Activated naive CD8-positive, alpha-beta T cell (primary cell): ENCODE measurements at regions not wholly inside any gene's neighbourhood (a gene's known extent, or its start where the extent isn't known, plus 50 kb on each side); places are given as distances from the start of the nearest gene placed in this dataset.

Experiments
- H3K27ac Mint-ChIP-seq: one replicate; pipeline ENCODE4 v1.8.0; 2021; ENCODE audit warnings: mixed read lengths
- H3K27me3 Mint-ChIP-seq: one replicate; pipeline ENCODE4 v1.8.0; 2021; ENCODE audit warnings: mixed read lengths
- H3K36me3 Mint-ChIP-seq: one replicate; pipeline ENCODE4 v1.8.0; 2021; ENCODE audit warnings: mixed read lengths
- H3K4me1 Mint-ChIP-seq: one replicate; pipeline ENCODE4 v1.8.0; 2021; ENCODE audit warnings: low read depth, mixed read lengths
- H3K4me3 Mint-ChIP-seq: one replicate; pipeline ENCODE4 v1.8.0; 2021; ENCODE audit warnings: mild to moderate bottlenecking, mixed read lengths
- H3K9me3 Mint-ChIP-seq: one replicate; pipeline ENCODE4 v1.8.0; 2021; ENCODE audit warnings: low read depth, mixed read lengths

- Mint-ChIP-seq H3K9me3 (no peaks in the 10 kb centered on the region), H3K4me3 (no peak overlapping the region), H3K27me3 (peaks cover 22% of the 10 kb centered on the region), H3K27ac (no peak overlapping the region), H3K4me1 (peaks cover 16% of the 10 kb centered on the region), H3K36me3 (no peaks in the 10 kb centered on the region)
Observed at GRCh38 chr3:194205675-194206133, 69.8 kb downstream of the HES1 start.

GRCh38 chr3:194206320-194206719, 70.4 kb downstream of the HES1 start:
- H3K27ac Mint-ChIP-seq, result no peak overlapping the region
- H3K4me3 Mint-ChIP-seq, result no peak overlapping the region
- no peaks in the 10 kb centered on the region for H3K9me3 Mint-ChIP-seq
- no peaks in the 10 kb centered on the region for H3K36me3 Mint-ChIP-seq
- peaks cover 22% of the 10 kb centered on the region for H3K27me3 Mint-ChIP-seq
- H3K4me1 Mint-ChIP-seq, result peaks cover 16% of the 10 kb centered on the region

- Mint-ChIP-seq H3K4me3 (no peak overlapping the region), H3K27me3 (peaks cover 23% of the 10 kb centered on the region), H3K4me1 (peaks cover 9% of the 10 kb centered on the region), H3K36me3 (no peaks in the 10 kb centered on the region), H3K27ac (no peak overlapping the region), H3K9me3 (no peaks in the 10 kb centered on the region)
Observed at GRCh38 chr3:194208709-194209108, 72.8 kb downstream of the HES1 start.

GRCh38 chr3:194212161-194212844, 76.4 kb downstream of the HES1 start:
- Mint-ChIP-seq H3K27ac (no peak overlapping the region), H3K9me3 (no peaks in the 10 kb centered on the region), H3K4me3 (no peak overlapping the region), H3K36me3 (no peaks in the 10 kb centered on the region), H3K4me1 (no peaks in the 10 kb centered on the region), H3K27me3 (peaks cover 3% of the 10 kb centered on the region)

- H3K27me3 Mint-ChIP-seq, result peaks cover 3% of the 10 kb centered on the region
- no peak overlapping the region for H3K27ac Mint-ChIP-seq
- H3K4me3 Mint-ChIP-seq, result no peak overlapping the region
- no peaks in the 10 kb centered on the region for H3K9me3 Mint-ChIP-seq
- no peaks in the 10 kb centered on the region for H3K4me1 Mint-ChIP-seq
- H3K36me3 Mint-ChIP-seq, result no peaks in the 10 kb centered on the region
Observed at GRCh38 chr3:194212845-194213331, 76.9 kb downstream of the HES1 start.

GRCh38 chr3:194215392-194215791, 79.4 kb downstream of the HES1 start:
- Mint-ChIP-seq H3K27ac (no peak overlapping the region), H3K9me3 (no peaks in the 10 kb centered on the region), H3K4me3 (no peak overlapping the region), H3K27me3 (peaks cover 3% of the 10 kb centered on the region), H3K36me3 (no peaks in the 10 kb centered on the region), H3K4me1 (no peaks in the 10 kb centered on the region)

- H3K36me3 Mint-ChIP-seq, result peaks cover 2% of the 10 kb centered on the region
- no peak overlapping the region for H3K4me3 Mint-ChIP-seq
- no peaks in the 10 kb centered on the region for H3K9me3 Mint-ChIP-seq
- H3K27me3 Mint-ChIP-seq, result no peaks in the 10 kb centered on the region
- no peaks in the 10 kb centered on the region for H3K4me1 Mint-ChIP-seq
- no peak overlapping the region for H3K27ac Mint-ChIP-seq
Observed at GRCh38 chr3:194218646-194219453, 82.9 kb downstream of the HES1 start.

GRCh38 chr3:194219826-194220410, 84.0 kb downstream of the HES1 start:
- Mint-ChIP-seq H3K4me1 (peaks cover 7% of the 10 kb centered on the region), H3K9me3 (no peaks in the 10 kb centered on the region), H3K27me3 (peaks cover 8% of the 10 kb centered on the region), H3K36me3 (peaks cover 2% of the 10 kb centered on the region), H3K27ac (no peak overlapping the region), H3K4me3 (no peak overlapping the region)

- H3K36me3 Mint-ChIP-seq, result peaks cover 2% of the 10 kb centered on the region
- H3K27ac Mint-ChIP-seq, result no peak overlapping the region
- no peak overlapping the region for H3K4me3 Mint-ChIP-seq
- peaks cover 7% of the 10 kb centered on the region for H3K4me1 Mint-ChIP-seq
- H3K27me3 Mint-ChIP-seq, result peaks cover 14% of the 10 kb centered on the region
- no peaks in the 10 kb centered on the region for H3K9me3 Mint-ChIP-seq
Observed at GRCh38 chr3:194220901-194221326, 85.0 kb downstream of the HES1 start.

- peaks cover 16% of the 10 kb centered on the region for H3K27me3 Mint-ChIP-seq
- H3K4me3 Mint-ChIP-seq, result no peak overlapping the region
- peaks cover 2% of the 10 kb centered on the region for H3K36me3 Mint-ChIP-seq
- H3K9me3 Mint-ChIP-seq, result no peaks in the 10 kb centered on the region
- H3K27ac Mint-ChIP-seq, result no peak overlapping the region
- H3K4me1 Mint-ChIP-seq, result peaks cover 7% of the 10 kb centered on the region
Observed at GRCh38 chr3:194221336-194221735, 85.4 kb downstream of the HES1 start.

GRCh38 chr3:194223951-194224350, 88.0 kb downstream of the HES1 start:
- Mint-ChIP-seq H3K36me3 (peaks cover 9% of the 10 kb centered on the region), H3K27ac (no peak overlapping the region), H3K4me3 (no peak overlapping the region), H3K9me3 (no peaks in the 10 kb centered on the region), H3K4me1 (peaks cover 7% of the 10 kb centered on the region), H3K27me3 (peaks cover 19% of the 10 kb centered on the region)

GRCh38 chr3:194224471-194225417, 88.8 kb downstream of the HES1 start:
- no peak overlapping the region for H3K4me3 Mint-ChIP-seq
- peaks cover 19% of the 10 kb centered on the region for H3K27me3 Mint-ChIP-seq
- peaks cover 9% of the 10 kb centered on the region for H3K36me3 Mint-ChIP-seq
- H3K4me1 Mint-ChIP-seq, result peaks cover 7% of the 10 kb centered on the region
- H3K27ac Mint-ChIP-seq, result no peak overlapping the region
- no peaks in the 10 kb centered on the region for H3K9me3 Mint-ChIP-seq

- no peak overlapping the region for H3K4me3 Mint-ChIP-seq
- no peak overlapping the region for H3K27ac Mint-ChIP-seq
- no peaks in the 10 kb centered on the region for H3K9me3 Mint-ChIP-seq
- H3K36me3 Mint-ChIP-seq, result peaks cover 9% of the 10 kb centered on the region
- peaks cover 19% of the 10 kb centered on the region for H3K27me3 Mint-ChIP-seq
- peaks cover 7% of the 10 kb centered on the region for H3K4me1 Mint-ChIP-seq
Observed at GRCh38 chr3:194225418-194225812, 89.5 kb downstream of the HES1 start.

- Mint-ChIP-seq H3K9me3 (no peaks in the 10 kb centered on the region), H3K4me1 (peaks cover 7% of the 10 kb centered on the region), H3K27ac (no peak overlapping the region), H3K36me3 (peaks cover 9% of the 10 kb centered on the region), H3K4me3 (no peak overlapping the region), H3K27me3 (peaks cover 19% of the 10 kb centered on the region)
Observed at GRCh38 chr3:194225988-194226663, 90.2 kb downstream of the HES1 start.
